ENCODE measurements at regions not wholly inside any gene's neighbourhood (a gene's known extent, or its start where the extent isn't known, plus 50 kb on each side); places are given as distances from the start of the nearest gene placed in this dataset.

DNA sequence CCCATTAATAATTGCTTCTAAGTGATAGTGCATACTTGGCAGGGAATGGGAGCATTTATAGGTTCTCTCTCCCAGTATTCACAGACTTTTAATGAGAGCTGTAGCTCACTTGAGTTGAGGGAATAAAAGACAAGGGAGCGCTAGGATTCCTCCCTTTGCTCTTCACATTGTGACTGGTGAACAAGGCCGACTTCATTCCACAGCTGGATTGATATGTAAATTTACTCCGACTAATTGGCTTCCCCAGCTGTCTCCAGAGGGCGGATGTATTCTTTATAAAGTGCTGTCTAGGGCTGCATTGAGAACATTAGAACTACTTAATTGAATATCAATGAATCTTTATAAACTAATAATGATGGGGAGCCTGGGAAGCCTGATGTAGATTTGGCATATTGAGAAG lies 63.4 kb downstream of the GPR50 start:
- Histone ChIP-seq H3K27ac (no peak overlapping the region), H3K36me3 (no peaks in the 10 kb centered on the region)
- intact Hi-C loops (cut with DNase I; ENCODE audit: low total_unique reads), result no loop called here

DNA sequence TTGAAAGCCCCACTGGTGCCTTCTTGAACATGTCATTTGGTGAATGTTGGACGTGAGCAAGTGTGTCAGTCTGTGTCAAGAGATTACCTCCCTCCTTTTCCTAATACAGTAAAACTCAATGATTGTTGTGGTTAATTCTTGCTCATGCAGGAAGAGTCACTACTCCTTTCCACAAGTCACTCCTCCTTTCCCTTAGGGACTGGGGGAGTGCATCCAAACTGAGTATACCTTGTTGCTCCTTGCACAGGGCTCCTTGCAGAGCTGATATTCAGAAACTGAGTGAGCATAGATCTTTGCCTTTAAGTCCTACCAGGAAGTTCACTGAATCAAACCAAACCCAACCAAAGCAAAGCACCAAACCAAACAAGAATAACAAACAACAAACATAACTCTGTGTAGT lies 63.9 kb downstream of the GPR50 start:
- Histone ChIP-seq H3K4me3 (no peak overlapping the region), H3K27ac (no peak overlapping the region), H3K9me3 (no peaks in the 10 kb centered on the region), H3K4me1 (no peaks in the 10 kb centered on the region), H3K27me3 (peaks cover 0 to 9% of the 10 kb centered on the region in 2 donors), H3K36me3 (no peaks in the 10 kb centered on the region)
- DNase-seq (ENCODE audit: low spot score in 2 of 2), result no peak
- TF ChIP-seq, protein P1, sequence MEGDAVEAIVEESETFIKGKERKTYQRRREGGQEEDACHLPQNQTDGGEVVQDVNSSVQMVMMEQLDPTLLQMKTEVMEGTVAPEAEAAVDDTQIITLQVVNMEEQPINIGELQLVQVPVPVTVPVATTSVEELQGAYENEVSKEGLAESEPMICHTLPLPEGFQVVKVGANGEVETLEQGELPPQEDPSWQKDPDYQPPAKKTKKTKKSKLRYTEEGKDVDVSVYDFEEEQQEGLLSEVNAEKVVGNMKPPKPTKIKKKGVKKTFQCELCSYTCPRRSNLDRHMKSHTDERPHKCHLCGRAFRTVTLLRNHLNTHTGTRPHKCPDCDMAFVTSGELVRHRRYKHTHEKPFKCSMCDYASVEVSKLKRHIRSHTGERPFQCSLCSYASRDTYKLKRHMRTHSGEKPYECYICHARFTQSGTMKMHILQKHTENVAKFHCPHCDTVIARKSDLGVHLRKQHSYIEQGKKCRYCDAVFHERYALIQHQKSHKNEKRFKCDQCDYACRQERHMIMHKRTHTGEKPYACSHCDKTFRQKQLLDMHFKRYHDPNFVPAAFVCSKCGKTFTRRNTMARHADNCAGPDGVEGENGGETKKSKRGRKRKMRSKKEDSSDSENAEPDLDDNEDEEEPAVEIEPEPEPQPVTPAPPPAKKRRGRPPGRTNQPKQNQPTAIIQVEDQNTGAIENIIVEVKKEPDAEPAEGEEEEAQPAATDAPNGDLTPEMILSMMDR (IDR thresholded peaks at IDR 0.05), result no peak
- TF ChIP-seq POLR2A (IDR thresholded peaks at IDR 0.05), result no peak
- no peak for TF ChIP-seq POLR2AphosphoS5 (IDR thresholded peaks at IDR 0.05)
- intact Hi-C loops (cut with DNase I; ENCODE audit: low total_unique reads), result no loop called here

More for the DNA sequence above, 63.4 kb downstream of the GPR50 start:
- Histone ChIP-seq H3K4me3 (no peak overlapping the region), H3K9me3 (no peaks in the 10 kb centered on the region), H3K27me3 (peaks cover 0 to 9% of the 10 kb centered on the region in 2 donors), H3K4me1 (no peaks in the 10 kb centered on the region)
- DNase-seq (ENCODE audit: low spot score in 2 of 2), result no peak
- TF ChIP-seq, protein P1 (IDR thresholded peaks at IDR 0.05), result no peak
- TF ChIP-seq POLR2AphosphoS5 (IDR thresholded peaks at IDR 0.05), result no peak
- no peak for TF ChIP-seq POLR2A (IDR thresholded peaks at IDR 0.05)

DNA sequence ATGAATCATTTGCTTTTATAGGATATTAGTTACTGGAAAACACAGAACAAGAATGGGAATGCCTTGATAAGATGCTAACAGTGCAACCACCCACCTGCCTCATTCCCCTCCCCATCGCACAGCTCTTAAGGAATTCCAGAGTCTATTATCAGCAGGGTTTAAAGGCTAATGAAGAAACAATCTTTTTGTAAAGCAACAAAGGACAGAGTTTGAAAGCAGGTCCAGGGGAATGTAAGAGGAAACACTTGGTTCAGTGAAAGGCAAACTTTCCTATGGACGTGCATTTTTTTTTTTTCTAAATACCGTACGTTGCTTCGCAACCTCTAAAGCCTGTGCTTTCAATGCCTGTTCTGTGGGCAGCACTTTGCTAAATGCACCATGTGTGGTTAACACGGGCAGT lies 92.5 kb downstream of the GPR50 start:
- peaks cover 0 to 11% of the 10 kb centered on the region in 2 donors for H3K9me3 ChIP-seq
- no peaks in the 10 kb centered on the region for H3K4me1 ChIP-seq
- no peak overlapping the region for H3K4me3 ChIP-seq
- H3K27me3 ChIP-seq, result peaks cover 0 to 14% of the 10 kb centered on the region in 2 donors
- DNase-seq (ENCODE audit: low spot score in 2 of 2), result no peak
- H3K27ac ChIP-seq, result no peak overlapping the region
- no peaks in the 10 kb centered on the region for H3K36me3 ChIP-seq
- intact Hi-C loops (cut with DNase I; ENCODE audit: low total_unique reads), result no loop called here
- TF ChIP-seq, protein P1 (IDR thresholded peaks at IDR 0.05), result no peak
- no peak for TF ChIP-seq POLR2A (IDR thresholded peaks at IDR 0.05)
- TF ChIP-seq POLR2AphosphoS5 (IDR thresholded peaks at IDR 0.05), result no peak

DNA sequence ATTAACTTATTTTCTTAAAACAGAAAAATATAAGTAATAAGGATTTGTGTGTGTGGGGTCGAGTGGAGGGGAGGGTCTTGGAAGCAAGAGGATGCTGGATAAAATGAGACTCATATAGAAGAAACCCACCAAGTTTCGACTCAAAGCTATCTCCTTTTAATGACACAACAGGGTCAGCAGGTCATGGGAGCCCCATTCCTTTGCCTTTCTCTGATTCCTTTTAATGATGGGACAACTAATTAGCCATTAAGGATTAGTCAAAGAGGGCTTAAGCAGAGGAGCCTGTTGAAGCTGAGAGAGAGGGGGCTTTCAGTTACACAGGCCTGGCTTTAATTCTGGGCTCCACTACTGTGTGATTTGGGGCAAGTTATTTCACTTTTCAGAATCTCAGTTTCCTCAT lies 102.8 kb downstream of the GPR50 start:
- no peaks in the 10 kb centered on the region for H3K4me1 ChIP-seq
- peaks cover 0 to 4% of the 10 kb centered on the region in 2 donors for H3K9me3 ChIP-seq
- H3K27ac ChIP-seq, result no peak overlapping the region
- no peak for DNase-seq (ENCODE audit: low spot score in 2 of 2)
- TF ChIP-seq, protein P1 (IDR thresholded peaks at IDR 0.05), result no peak
- TF ChIP-seq POLR2AphosphoS5 (IDR thresholded peaks at IDR 0.05), result no peak
- peaks cover 0 to 10% of the 10 kb centered on the region in 2 donors for H3K27me3 ChIP-seq
- H3K36me3 ChIP-seq, result no peaks in the 10 kb centered on the region
- intact Hi-C loops (cut with DNase I; ENCODE audit: low total_unique reads), result no loop called here
- H3K4me3 ChIP-seq, result no peak overlapping the region

DNA sequence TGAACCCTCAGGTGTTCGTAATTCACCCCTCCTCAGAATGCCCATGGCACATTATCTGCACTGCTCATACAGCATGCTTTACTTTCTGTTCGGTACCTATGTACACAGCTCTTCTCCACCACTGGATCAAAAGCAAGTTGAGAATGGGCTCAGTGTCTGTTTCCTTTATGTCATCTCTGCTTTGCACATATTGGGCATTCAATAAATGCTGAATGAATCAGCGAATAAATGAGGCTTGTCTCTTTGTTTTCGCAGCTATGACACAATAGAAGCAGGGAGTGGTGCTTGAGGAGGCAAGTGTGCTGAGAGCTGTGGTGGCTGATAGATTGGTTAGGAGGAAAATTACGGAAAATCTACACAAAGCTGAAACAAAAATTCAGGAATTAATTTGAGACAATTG lies 109.1 kb upstream of the VMA21 start:
- no peaks in the 10 kb centered on the region for H3K36me3 ChIP-seq
- H3K9me3 ChIP-seq, result peaks cover 0 to 6% of the 10 kb centered on the region in 2 donors
- TF ChIP-seq POLR2AphosphoS5 (IDR thresholded peaks at IDR 0.05), result no peak
- TF ChIP-seq, protein P1 (IDR thresholded peaks at IDR 0.05), result no peak
- no peak for TF ChIP-seq POLR2A (IDR thresholded peaks at IDR 0.05)

More for the DNA sequence above, 109.1 kb upstream of the VMA21 start:
- no peaks in the 10 kb centered on the region for H3K27me3 ChIP-seq
- no peak overlapping the region for H3K4me3 ChIP-seq
- intact Hi-C loops (cut with DNase I; ENCODE audit: low total_unique reads), result no loop called here
- no peaks in the 10 kb centered on the region for H3K4me1 ChIP-seq
- H3K27ac ChIP-seq, result no peak overlapping the region
- DNase-seq (ENCODE audit: low spot score in 2 of 2), result no peak
